ENCODE measurements at regions not wholly inside any gene's neighbourhood (a gene's known extent, or its start where the extent isn't known, plus 50 kb on each side); places are given as distances from the start of the nearest gene placed in this dataset.
"Not testable (repeated sequence)": the region's sequence is repeated elsewhere in the genome, so short reads cannot be mapped to it uniquely, and the experiment has no call there.

DNA sequence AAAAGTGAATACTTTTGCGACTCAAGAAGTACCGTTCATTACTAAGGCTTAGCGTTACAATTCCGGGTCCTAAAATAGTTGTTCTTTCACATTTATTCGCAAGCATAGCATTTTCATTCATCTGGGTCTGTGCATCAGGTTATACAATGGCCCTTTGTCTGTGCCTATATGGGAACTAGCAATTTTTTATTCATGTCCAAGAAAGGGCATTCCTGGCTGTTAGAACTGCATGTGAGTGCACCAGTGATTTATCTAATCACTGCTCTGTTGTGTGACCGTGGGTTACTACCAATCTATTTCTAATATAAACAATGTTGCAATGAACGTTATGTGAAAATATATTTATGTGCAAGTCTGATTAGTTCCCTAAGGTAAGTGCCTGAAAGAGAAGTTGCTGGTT is 63.8 kb downstream of the SPANXA1 start:
- DNase-seq (ENCODE audit: low spot score): not testable (repeated sequence)

DNA sequence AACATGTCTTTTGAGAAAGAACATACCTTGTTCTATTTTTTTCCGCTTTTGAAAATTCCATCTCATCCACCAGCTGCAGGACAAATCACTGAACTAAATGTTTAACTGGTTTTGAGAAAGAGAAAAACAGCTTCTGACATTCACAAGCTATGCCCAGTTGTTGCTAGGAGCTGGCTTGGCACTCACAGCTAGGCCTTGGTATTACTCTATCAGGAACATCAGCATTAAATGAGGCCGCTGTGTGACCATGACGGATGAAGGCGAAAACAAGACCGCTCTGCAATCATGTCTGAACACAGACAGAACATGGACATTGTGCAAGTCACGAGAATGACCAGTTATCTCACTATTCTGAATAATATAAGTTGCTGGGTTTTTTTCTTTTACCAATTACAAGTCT is 108.8 kb downstream of the SPANXA1 start:
- not testable (repeated sequence) for DNase-seq (ENCODE audit: low spot score)

DNA sequence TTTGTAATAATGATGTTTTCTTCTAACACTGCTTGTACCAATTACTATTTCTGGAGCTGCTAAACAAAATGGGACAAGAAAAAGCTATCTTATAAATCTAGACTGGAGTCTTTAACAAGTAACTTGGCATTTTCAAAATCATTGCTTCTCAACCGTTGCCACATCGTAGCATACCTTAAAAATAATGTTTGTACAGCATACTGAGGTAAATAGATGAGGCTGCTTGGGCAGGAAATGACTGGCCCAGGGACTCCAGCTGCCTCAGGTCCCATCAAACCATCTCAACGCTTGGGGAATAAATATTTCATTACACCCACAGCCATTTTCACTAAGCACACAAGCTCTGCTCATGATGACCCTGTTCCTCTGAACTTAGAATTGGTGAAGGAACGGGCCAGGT is 115.1 kb downstream of the SPANXA1 start:
- DNase-seq (ENCODE audit: low spot score): peak; percentile 3

DNA sequence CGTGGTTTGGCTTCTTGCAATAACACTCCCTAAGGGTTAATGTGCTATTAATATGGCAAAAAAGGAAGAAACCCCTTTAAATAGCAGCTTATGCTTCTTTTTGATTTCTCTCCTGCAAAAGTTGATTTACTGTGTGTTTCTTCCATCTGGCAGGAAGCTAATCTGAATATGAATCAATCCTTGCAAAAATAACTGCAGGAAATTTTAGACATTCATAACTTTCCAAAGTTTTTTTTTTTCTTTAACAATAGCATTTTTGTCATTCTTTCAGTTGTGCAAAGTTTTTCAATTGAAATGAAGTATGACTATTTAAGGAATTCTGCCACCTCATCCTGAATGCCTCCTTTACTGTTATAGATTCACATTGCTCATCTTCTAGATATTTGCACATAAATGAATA is 115.6 kb downstream of the SPANXA1 start:
- peak; percentile 38 for DNase-seq (ENCODE audit: low spot score)

DNA sequence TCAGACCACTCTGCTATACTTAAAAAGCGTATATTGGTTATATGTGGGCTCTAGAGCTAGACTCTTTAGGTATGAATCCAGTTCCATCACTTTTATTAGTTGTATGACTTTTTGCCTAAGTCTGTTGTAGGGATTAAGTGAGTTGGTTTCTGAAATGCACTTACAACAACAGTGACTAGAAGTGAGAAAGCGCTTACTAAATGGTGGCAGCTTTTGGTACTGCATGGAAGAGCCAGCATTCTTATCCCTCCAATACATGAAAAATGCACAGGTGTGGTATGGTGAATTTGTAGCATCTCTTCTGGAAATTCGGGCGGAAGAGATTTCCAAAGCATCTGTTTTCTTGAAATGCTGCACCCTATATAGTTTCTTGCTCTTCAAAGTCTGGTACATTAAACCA is 117.1 kb downstream of the SPANXA1 start:
- DNase-seq (ENCODE audit: low spot score): no peak

DNA sequence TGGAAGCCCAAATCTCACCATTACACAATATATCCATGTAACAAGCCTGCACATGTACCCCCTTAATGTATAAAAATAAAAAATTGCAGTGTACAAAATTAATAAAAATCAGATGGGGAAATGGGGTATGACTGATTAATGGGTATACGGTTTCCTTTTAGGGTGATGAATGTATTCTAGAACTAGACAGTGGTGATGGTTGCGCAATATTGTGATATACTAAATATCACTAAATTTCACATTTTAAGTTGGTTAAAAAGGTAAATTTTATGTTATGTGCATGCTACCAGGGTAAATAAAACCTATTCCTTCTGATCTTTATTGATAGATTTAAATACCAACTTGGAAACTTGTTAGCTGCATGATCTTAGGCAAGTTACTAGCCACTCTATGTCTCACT is 129.4 kb downstream of the SPANXA1 start:
- no peak for DNase-seq (ENCODE audit: low spot score)

DNA sequence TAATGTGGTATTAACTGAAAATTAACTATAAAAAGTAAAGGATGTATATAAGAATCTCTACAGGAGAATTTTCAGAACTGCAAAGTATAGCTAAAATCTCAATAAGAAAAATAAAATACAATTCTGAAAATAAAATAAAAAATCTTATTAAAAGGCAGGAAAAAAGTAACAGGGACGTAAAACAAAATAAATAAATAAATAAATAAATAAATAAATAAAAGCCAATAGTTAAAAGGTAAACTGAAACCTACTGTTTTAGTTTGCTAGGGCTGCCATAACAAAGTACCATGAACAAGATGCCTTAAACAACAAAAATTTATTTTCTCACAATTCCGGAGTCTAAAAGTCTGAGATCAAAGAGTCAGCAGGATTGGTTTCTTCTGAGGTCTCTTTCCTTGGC is 140.6 kb downstream of the SPANXA1 start:
- DNase-seq (ENCODE audit: low spot score): no peak

DNA sequence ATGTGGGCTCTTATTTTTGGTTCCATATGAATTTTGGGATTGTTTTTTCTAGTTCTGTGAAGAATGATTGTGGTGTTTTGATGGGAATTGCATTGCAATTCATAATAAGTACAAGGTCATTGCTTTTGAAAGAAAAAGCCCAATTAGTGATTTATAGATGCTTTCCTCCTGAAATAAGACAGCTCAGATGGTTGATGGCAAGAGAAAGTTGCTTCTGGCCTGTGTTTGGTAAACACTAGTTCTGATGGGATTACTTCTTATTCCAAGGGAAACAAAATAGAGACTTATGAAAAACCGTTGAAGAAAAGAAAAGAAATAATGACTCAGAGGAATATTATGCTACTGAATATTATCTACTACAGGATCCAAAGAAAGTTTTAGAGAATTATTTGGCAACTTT is 144.9 kb downstream of the SPANXA1 start:
- DNase-seq (ENCODE audit: low spot score): peak; percentile 1

DNA sequence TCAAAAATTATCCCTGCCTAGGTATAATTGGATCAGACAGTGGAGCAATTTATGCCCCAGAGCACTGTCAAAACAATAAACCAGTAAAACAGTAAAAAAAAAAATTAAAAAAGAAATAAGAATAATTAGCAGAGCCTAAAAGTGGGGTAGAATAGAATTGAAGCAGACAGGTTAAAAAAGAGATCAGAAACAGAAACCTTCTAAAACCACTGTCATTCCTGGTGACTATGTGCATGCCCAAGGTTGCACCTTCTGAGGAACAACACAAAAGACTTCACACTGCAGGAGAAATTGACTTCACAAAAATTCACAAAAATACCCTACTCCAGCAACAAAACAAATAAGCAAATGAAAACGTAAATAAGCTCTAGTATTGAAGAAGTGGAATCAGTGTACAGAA is 168.6 kb downstream of the SPANXA1 start:
- no peak for DNase-seq (ENCODE audit: low spot score)

DNA sequence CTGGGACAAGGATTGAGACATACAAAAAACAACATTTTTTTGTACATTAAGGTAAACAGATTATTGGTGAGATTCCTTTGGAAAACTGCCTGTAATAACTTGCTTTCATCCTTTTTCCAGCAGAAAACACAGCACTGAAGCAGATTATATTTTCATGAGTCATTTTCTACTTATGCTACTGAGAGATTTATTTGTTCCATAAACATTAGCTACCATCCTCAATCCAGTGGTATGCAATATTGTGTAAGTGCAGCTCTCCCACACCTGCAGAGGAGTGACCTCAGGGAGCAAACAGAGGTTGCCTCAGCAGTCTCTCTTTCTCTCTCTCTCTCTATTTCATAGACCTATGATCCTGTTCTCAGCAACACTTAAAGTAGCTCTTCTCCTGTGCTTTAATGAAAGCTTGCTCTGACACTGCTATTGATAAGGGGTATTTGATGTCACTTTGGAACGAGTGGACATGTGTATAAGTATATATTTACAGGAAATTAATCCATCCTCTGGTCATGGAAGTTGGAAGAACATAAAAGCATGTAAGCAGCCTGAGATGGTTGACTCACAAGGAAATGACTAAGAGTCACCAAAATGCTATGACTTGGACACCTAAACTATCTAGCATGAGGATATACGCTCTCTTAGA is 163.7 kb upstream of the SPANXC start:
- DNase-seq (ENCODE audit: low spot score): peak; percentile 15

DNA sequence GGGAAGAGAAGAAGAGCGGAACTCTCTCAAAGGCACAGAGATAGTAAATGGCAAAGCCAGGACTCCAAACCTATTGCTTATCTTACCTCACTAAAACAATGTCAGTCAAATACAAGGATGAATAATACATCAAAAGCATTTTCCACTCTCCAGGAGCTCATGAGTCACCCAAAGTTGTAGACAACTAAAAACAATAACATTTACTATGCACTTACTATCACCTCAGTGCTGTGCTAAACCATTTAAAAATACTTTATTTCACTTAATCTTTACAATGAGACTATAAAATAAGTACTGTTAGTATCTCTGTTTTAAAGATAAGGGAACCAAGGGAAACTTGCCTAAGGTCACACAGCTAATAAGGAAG is 163.2 kb upstream of the SPANXC start:
- no peak for DNase-seq (ENCODE audit: low spot score)

DNA sequence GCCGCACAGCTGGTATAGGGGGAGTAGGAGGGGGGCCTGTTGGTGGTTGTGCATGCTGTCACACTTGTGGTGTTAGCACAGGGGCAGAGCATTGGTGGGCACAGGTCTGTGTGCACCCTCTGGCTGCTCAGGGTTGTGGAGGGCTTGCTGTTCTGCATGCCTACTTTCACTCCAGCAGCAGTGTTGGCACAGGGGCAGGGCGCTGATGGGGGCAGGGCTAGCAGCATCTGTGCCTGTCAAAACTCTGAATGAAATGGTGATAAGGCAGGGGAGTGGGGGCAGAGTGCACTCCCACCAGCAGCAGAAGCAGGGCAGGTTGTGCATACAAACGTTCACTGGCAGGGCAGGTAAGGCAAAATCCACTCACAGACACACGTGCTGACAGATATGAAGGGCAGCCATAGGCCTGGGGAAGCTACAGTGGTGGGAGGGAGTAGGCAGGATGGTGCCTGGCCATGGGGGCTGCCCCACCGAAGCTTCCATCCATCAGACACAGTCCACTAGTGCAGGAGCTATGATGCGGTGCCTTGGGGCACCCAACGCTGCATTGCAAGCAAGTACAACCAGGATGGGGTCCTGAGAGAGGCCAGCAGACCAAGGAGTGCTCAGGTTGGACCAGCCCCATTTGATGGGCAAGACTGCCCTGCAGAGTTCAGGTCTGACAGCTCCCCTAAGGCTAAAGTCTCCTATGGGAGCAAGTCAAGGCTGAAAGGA is 160.7 kb upstream of the SPANXC start:
- no peak for DNase-seq (ENCODE audit: low spot score)

DNA sequence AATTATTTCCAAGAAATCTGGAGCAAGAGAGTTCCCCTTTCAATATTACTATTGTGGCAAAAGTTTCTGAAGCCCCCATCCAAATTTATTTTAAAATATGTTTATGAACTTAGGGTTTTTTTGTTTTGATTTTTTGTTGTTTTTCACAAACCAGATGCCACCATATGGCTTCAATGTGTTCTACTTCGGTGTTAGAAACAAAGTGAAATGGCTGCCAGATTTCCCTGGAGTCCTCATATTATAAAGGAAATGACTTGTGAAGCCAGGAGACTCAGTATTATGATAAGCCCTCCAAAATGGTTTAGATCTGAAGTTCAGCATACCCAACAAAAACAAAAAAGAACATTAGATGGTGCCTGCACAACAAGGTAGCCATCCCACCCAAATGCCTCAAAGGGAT is 154.2 kb upstream of the SPANXC start:
- no peak for DNase-seq (ENCODE audit: low spot score)

DNA sequence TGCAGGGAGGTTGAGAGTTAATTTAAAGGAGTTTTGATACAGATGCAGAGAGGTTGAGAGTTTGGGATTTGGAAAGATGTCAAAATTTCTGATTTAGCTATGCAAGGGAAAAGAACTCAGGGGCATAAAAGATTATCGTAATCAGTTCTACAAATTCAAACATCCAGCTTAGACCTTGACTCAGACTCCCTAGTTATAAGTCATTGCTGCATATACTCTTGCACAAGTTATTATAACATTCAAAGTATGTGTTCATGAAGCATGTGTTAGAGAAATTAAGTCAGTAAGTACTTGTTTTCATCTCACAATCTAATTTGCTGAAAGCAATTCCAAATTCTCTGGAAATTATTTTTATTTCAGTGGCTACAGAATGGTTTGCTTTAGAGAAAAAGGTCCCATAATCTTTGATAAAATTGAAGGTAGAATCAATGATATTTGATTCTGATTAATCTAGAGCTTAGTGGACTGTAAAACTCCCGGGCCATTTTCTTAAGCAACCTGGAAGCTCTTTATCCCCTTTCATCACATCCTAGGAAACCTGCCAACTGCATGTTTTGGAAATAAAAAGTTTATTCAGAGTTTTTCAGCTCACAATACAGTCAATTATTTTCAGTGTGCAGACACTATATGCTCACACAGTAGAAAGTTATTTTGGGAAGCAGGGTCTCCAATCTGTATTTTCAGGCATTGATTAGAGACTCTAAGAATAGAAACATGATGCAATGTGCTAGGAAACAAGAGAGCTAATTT is 132.9 kb upstream of the SPANXC start:
- peak; percentile 3 for DNase-seq (ENCODE audit: low spot score)

DNA sequence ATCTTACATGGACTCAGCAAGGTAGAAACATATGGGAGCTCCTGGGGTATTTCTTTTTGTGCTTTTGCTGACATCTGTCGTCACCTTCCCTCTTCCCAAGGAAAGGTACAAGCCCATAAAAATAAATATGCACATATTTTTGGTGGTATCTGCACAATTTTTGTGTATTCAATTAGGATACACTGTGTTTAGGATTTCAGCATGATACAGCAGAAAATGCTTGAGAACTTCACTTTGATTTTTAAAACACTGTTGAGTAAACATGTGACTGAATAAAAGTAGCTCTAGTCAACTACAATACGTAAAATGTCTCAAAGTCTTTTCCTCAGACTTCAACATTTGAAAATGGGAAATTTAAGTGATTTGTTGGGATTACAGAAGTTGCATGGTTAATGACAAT is 99.4 kb upstream of the SPANXC start:
- DNase-seq (ENCODE audit: low spot score): no peak

DNA sequence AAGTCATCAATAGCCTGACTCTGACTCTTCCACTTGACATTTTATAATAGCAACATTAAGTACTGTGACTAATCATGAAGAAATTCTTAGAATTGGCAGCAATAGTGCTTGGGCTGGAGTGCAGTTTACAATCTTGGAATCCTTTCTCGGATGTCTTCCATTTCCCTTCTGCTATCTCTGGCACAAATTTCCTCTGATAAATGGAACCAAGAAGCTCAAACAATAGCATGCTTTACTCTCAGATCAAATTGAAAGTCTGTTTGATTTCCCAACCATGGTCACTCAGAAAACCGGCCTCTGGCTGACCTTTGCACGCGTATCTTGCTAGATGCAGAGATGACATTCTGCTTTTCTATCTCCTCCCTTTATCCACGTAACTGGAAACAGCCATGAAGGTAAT is 99.0 kb upstream of the SPANXC start:
- peak; percentile 54 for DNase-seq (ENCODE audit: low spot score)

DNA sequence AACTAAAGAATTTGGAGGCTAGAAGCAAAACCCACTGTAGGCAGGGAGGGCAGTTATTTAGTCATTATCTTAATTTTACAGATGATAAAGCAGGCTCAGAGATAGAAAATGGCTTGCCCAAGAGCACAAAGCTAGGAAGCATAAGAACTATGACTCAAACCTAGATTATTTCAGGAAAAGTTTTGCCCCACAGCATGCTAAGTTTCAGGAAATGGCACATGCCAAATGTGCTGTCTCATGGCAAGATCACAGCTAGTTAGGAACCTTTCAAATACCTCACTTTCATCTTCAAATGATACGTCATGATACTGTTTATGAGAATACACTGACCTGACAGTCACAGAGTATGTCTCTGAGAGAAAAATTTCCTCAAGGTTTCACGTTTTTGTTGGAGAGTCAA is 78.5 kb upstream of the SPANXC start:
- no peak for DNase-seq (ENCODE audit: low spot score)

DNA sequence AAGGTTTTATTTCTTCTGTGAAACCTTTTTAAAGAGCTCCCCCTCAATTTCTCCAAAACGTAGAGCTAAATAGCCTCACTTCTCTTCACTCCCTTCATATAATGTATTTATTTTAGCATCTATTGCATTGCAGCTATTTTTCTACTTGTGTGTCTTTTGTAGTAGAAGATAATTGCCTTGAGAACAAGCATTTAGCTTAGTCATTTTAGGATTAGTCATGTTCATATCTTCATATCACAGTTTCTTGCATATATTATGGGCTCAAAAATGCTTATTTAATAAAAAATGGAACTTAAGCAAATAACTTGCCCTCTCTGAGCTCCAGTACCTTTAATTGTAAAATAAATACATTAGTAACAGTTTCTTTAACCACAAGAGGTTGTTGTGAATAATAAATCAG is 72.1 kb upstream of the SPANXC start:
- DNase-seq (ENCODE audit: low spot score): peak; percentile 1

DNA sequence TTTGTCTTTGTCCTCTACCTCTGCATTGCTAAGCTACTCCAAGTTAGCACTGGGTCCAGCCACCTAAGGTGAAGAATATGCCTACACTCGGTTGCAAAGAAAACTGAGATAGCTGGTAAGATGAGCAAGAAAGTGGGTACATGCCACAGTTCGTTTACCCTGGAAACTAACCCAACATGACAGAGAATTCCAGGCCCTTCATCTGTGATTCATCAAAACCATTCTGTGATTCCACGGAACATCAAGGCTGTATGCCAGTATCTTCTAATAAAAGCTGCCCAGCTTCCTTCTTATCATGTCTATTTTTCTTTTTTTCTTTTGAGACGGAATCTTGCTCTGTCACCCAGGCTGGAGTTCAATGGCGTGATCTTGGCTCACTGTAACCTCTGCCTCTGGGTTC is 58.7 kb upstream of the SPANXC start:
- DNase-seq (ENCODE audit: low spot score): no peak

Measured in GM03348 (cell line).